IPS-18c (cell line): ENCODE measurements at regions not wholly inside any gene's neighbourhood (a gene's known extent, or its start where the extent isn't known, plus 50 kb on each side); places are given as distances from the start of the nearest gene placed in this dataset.

Source experiments
- H3K4me3 ChIP-seq: 2 replicates; pipeline ENCODE4 v1.7.0; 2013; ENCODE audit warnings: low read depth, mild to moderate bottlenecking, low read length, moderate library complexity; ENCODE audit not compliant: insufficient read depth
- H3K9me3 ChIP-seq: one replicate; pipeline ENCODE4 v1.6.1; 2013; ENCODE audit warnings: mild to moderate bottlenecking, low read length, moderate library complexity; ENCODE audit not compliant: control insufficient read depth, insufficient read depth

GRCh38 chr6:1022719-1023118 lies 289.2 kb upstream of the FOXQ1 start:
- Histone ChIP-seq H3K9me3 (no peaks in the 10 kb centered on the region), H3K4me3 (no peak overlapping the region)

- no peak overlapping the region for H3K4me3 ChIP-seq
Measured at GRCh38 chr6:1020837-1021236, 291.1 kb upstream of the FOXQ1 start.

GRCh38 chr6:1020133-1020532 lies 291.8 kb upstream of the FOXQ1 start:
- no peak overlapping the region for H3K4me3 ChIP-seq
- no peaks in the 10 kb centered on the region for H3K9me3 ChIP-seq

More at GRCh38 chr6:1020837-1021236, 291.1 kb upstream of the FOXQ1 start:
- H3K9me3 ChIP-seq, result no peaks in the 10 kb centered on the region

GRCh38 chr6:1018041-1018440 lies 293.9 kb upstream of the FOXQ1 start:
- no peaks in the 10 kb centered on the region for H3K9me3 ChIP-seq

GRCh38 chr6:1016329-1017302 lies 295.3 kb upstream of the FOXQ1 start:
- Histone ChIP-seq H3K9me3 (no peaks in the 10 kb centered on the region), H3K4me3 (no peak overlapping the region)

More at GRCh38 chr6:1018041-1018440, 293.9 kb upstream of the FOXQ1 start:
- no peak overlapping the region for H3K4me3 ChIP-seq

GRCh38 chr6:1015825-1016224 lies 296.1 kb upstream of the FOXQ1 start:
- Histone ChIP-seq H3K4me3 (no peak overlapping the region), H3K9me3 (no peaks in the 10 kb centered on the region)

- Histone ChIP-seq H3K9me3 (peaks cover 3% of the 10 kb centered on the region), H3K4me3 (no peak overlapping the region)
Measured at GRCh38 chr6:1014431-1014807, 297.5 kb upstream of the FOXQ1 start.

GRCh38 chr6:1013656-1014430 lies 298.1 kb upstream of the FOXQ1 start:
- Histone ChIP-seq H3K9me3 (peaks cover 3% of the 10 kb centered on the region), H3K4me3 (no peak overlapping the region)

GRCh38 chr6:1009103-1009502 lies 302.8 kb upstream of the FOXQ1 start:
- no peak overlapping the region for H3K4me3 ChIP-seq
- peaks cover 3% of the 10 kb centered on the region for H3K9me3 ChIP-seq

- Histone ChIP-seq H3K9me3 (peaks cover 3% of the 10 kb centered on the region), H3K4me3 (no peak overlapping the region)
Measured at GRCh38 chr6:1007159-1007558, 304.7 kb upstream of the FOXQ1 start.

- H3K9me3 ChIP-seq, result no peaks in the 10 kb centered on the region
Measured at GRCh38 chr6:1004885-1005630, 306.8 kb upstream of the FOXQ1 start.

GRCh38 chr6:1003394-1004160 lies 308.3 kb upstream of the FOXQ1 start:
- Histone ChIP-seq H3K4me3 (no peak overlapping the region), H3K9me3 (no peaks in the 10 kb centered on the region)

More at GRCh38 chr6:1004885-1005630, 306.8 kb upstream of the FOXQ1 start:
- no peak overlapping the region for H3K4me3 ChIP-seq

- no peaks in the 10 kb centered on the region for H3K9me3 ChIP-seq
- no peak overlapping the region for H3K4me3 ChIP-seq
Measured at GRCh38 chr6:1002989-1003388, 308.9 kb upstream of the FOXQ1 start.

- no peak overlapping the region for H3K4me3 ChIP-seq
- H3K9me3 ChIP-seq, result no peaks in the 10 kb centered on the region
Measured at GRCh38 chr6:1001655-1002349, 308.9 kb upstream of the EXOC2 start.

GRCh38 chr6:999552-999951 lies 306.6 kb upstream of the EXOC2 start:
- H3K9me3 ChIP-seq, result no peaks in the 10 kb centered on the region
- H3K4me3 ChIP-seq, result no peak overlapping the region

GRCh38 chr6:998551-998950 lies 305.6 kb upstream of the EXOC2 start:
- Histone ChIP-seq H3K9me3 (no peaks in the 10 kb centered on the region), H3K4me3 (no peak overlapping the region)
